Neural cell (in vitro differentiated cells): ENCODE measurements at regions not wholly inside any gene's neighbourhood (a gene's known extent, or its start where the extent isn't known, plus 50 kb on each side); places are given as distances from the start of the nearest gene placed in this dataset.
"Not testable (repeated sequence)": the region's sequence is repeated elsewhere in the genome, so short reads cannot be mapped to it uniquely, and the experiment has no call there.

Source experiments
- H2AFZ ChIP-seq: fragments of 200-600, 300-800 bp; sonication (generic), shearing (Covaris generic); 2 replicates; pipeline ENCODE4 v1.6.0; 2014; ENCODE audit warnings: low read depth, mild to moderate bottlenecking, antibody characterized with exemption, low read length, moderate library complexity
- H3F3A ChIP-seq: fragments of 200-600 bp; shearing (Covaris generic); 2 replicates; pipeline ENCODE4 v1.6.1; 2016; ENCODE audit warnings: mild to moderate bottlenecking, moderate library complexity, mixed read lengths, antibody characterized with exemption, low read length; ENCODE audit not compliant: insufficient read depth, poor library complexity, severe bottlenecking
- H3K27ac ChIP-seq: fragments of 200-600, 300-800 bp; sonication (generic), shearing (Covaris generic); 2 replicates; pipeline ENCODE4 v1.5.1; 2014; ENCODE audit warnings: mild to moderate bottlenecking, low read length, moderate library complexity
- H3K27me3 ChIP-seq: fragments of 300-800, 200-600 bp; sonication (generic), shearing (Covaris generic); 2 replicates; pipeline ENCODE4 v1.6.0; 2014; ENCODE audit warnings: mild to moderate bottlenecking, low read depth, low read length, moderate library complexity; ENCODE audit not compliant: insufficient read depth
- H3K36me3 ChIP-seq: fragments of 300-800, 200-600 bp; sonication (generic), shearing (Covaris generic); 2 replicates; pipeline ENCODE4 v1.5.1; 2014; ENCODE audit warnings: mild to moderate bottlenecking, antibody characterized with exemption, low read length, moderate library complexity; ENCODE audit not compliant: insufficient read depth
- H3K4me2 ChIP-seq: fragments of 300-800, 200-600 bp; sonication (generic), shearing (Covaris generic); 2 replicates; pipeline ENCODE4 v1.6.0; 2014; ENCODE audit warnings: mild to moderate bottlenecking, low read length
- H3K4me3 ChIP-seq: fragments of 300-800, 200-600 bp; sonication (generic), shearing (Covaris generic); 2 replicates; pipeline ENCODE4 v1.5.1; 2014; ENCODE audit warnings: mild to moderate bottlenecking, low read length, moderate library complexity
- H3K79me2 ChIP-seq: fragments of 200-600 bp; shearing (Covaris generic); replicated peaks from 2 replicates; pipeline ENCODE4 v1.6.0; 2014; ENCODE audit warnings: mild to moderate bottlenecking, low read length, moderate library complexity; ENCODE audit not compliant: insufficient read depth
- H3K9ac ChIP-seq: fragments of 300-800, 200-600 bp; sonication (generic), shearing (Covaris generic); 2 replicates; pipeline ENCODE4 v1.6.1; 2016; ENCODE audit warnings: mild to moderate bottlenecking, low read length, mixed read lengths
- H3K9me2 ChIP-seq: fragments of 200-600 bp; shearing (Covaris generic); 2 replicates; pipeline ENCODE4 v1.6.1; 2016; ENCODE audit warnings: mild to moderate bottlenecking, low read length, mixed read lengths; ENCODE audit not compliant: insufficient read depth
- H3K9me3 ChIP-seq: fragments of 200-600, 300-800 bp; sonication (generic), shearing (Covaris generic); 2 replicates; pipeline ENCODE4 v1.6.1; 2016; ENCODE audit warnings: mild to moderate bottlenecking, mixed run types, low read length, moderate library complexity, mixed read lengths
- H4K20me1 ChIP-seq: fragments of 200-600 bp; shearing (Covaris generic); 2 replicates; pipeline ENCODE4 v1.6.1; 2016; ENCODE audit warnings: mild to moderate bottlenecking, mixed run types; ENCODE audit not compliant: insufficient read depth
- EP300 ChIP-seq: fragments of 450-650 bp; conservative IDR thresholded peaks from 2 replicates; pipeline ENCODE4 v1.6.1; 2014; ENCODE audit warnings: antibody characterized with exemption, mild to moderate bottlenecking, moderate library complexity; ENCODE audit not compliant: poor library complexity, severe bottlenecking
- EZH2 ChIP-seq: fragments of 200-600, 300-800 bp; shearing (Covaris generic), sonication (generic); IDR thresholded peaks from 2 replicates; pipeline ENCODE4 v1.6.1; 2014; ENCODE audit warnings: antibody characterized with exemption, low read length, borderline replicate concordance, mild to moderate bottlenecking; ENCODE audit not compliant: insufficient read depth, poor library complexity, severe bottlenecking
- MXI1 ChIP-seq: fragments of 450-650 bp; conservative IDR thresholded peaks from 2 replicates; pipeline ENCODE4 v1.6.1; 2014; ENCODE audit warnings: antibody characterized with exemption, mild to moderate bottlenecking; ENCODE audit not compliant: poor library complexity, severe bottlenecking
- POLR2AphosphoS5 ChIP-seq: IDR thresholded peaks from 2 replicates; pipeline ENCODE4 v1.6.1; 2012
- RAD21 ChIP-seq: fragments of 450-650 bp; conservative IDR thresholded peaks from 2 replicates; pipeline ENCODE4 v1.6.1; 2014; ENCODE audit warnings: antibody characterized with exemption, mild to moderate bottlenecking, moderate library complexity
- SMC3 ChIP-seq: fragments of 450-650 bp; conservative IDR thresholded peaks from 2 replicates; pipeline ENCODE4 v1.6.1; 2014; ENCODE audit warnings: antibody characterized with exemption, mild to moderate bottlenecking, moderate library complexity; ENCODE audit not compliant: poor library complexity
- TAF1 ChIP-seq: IDR thresholded peaks from 2 replicates; pipeline ENCODE4 v1.6.1; 2012; ENCODE audit warnings: low read depth
- TF ChIP-seq, protein P1 (sequence below): fragments of 450-650 bp; IDR thresholded peaks from 2 replicates; pipeline ENCODE4 v1.5.1; 2014; ENCODE audit warnings: antibody characterized with exemption, mild to moderate bottlenecking, moderate library complexity; ENCODE audit not compliant: poor library complexity, severe bottlenecking
- TF ChIP-seq, protein P2 (sequence below): IDR thresholded peaks from 2 replicates; pipeline ENCODE4 v1.6.1; 2012; ENCODE audit warnings: borderline replicate concordance

DNA sequence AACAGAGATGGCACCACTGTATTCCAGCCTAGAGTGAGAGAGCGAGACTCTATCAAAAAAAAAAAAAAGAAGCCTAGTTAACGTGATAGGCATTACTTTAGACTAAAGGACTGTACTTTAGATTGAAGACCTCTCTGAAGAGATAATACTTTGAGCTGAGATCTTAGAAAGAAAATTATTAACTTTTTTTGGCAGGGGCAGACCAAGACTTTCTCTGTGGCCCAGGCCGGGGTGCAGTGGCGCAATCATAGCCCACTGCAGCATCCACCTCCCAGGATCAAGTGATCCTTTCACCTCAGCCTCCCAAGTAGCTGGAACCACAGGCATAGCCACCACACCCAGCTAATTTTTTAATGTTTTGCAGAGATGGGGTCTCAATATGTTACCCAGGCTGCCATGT lies 75.7 kb upstream of the TNRC6A start:
- Histone ChIP-seq H3F3A (no peaks in the 10 kb centered on the region), H2AFZ (no peak overlapping the region), H3K9me2 (no peaks in the 10 kb centered on the region), H3K4me2 (no peak overlapping the region), H3K9ac (no peak overlapping the region), H3K79me2 (no peaks in the 10 kb centered on the region), H3K4me3 (no peak overlapping the region), H3K9me3 (no peaks in the 10 kb centered on the region), H3K27ac (no peak overlapping the region), H3K36me3 (no peaks in the 10 kb centered on the region), H4K20me1 (no peaks in the 10 kb centered on the region), H3K27me3 (no peaks in the 10 kb centered on the region)
- TF ChIP-seq TAF1: no peak
- TF ChIP-seq SMC3: no peak
- no peak for TF ChIP-seq RAD21
- TF ChIP-seq EZH2: no peak
- TF ChIP-seq, protein P1, sequence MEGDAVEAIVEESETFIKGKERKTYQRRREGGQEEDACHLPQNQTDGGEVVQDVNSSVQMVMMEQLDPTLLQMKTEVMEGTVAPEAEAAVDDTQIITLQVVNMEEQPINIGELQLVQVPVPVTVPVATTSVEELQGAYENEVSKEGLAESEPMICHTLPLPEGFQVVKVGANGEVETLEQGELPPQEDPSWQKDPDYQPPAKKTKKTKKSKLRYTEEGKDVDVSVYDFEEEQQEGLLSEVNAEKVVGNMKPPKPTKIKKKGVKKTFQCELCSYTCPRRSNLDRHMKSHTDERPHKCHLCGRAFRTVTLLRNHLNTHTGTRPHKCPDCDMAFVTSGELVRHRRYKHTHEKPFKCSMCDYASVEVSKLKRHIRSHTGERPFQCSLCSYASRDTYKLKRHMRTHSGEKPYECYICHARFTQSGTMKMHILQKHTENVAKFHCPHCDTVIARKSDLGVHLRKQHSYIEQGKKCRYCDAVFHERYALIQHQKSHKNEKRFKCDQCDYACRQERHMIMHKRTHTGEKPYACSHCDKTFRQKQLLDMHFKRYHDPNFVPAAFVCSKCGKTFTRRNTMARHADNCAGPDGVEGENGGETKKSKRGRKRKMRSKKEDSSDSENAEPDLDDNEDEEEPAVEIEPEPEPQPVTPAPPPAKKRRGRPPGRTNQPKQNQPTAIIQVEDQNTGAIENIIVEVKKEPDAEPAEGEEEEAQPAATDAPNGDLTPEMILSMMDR: no peak
- TF ChIP-seq POLR2AphosphoS5: no peak
- TF ChIP-seq EP300: no peak
- TF ChIP-seq MXI1: no peak
- TF ChIP-seq, protein P2, sequence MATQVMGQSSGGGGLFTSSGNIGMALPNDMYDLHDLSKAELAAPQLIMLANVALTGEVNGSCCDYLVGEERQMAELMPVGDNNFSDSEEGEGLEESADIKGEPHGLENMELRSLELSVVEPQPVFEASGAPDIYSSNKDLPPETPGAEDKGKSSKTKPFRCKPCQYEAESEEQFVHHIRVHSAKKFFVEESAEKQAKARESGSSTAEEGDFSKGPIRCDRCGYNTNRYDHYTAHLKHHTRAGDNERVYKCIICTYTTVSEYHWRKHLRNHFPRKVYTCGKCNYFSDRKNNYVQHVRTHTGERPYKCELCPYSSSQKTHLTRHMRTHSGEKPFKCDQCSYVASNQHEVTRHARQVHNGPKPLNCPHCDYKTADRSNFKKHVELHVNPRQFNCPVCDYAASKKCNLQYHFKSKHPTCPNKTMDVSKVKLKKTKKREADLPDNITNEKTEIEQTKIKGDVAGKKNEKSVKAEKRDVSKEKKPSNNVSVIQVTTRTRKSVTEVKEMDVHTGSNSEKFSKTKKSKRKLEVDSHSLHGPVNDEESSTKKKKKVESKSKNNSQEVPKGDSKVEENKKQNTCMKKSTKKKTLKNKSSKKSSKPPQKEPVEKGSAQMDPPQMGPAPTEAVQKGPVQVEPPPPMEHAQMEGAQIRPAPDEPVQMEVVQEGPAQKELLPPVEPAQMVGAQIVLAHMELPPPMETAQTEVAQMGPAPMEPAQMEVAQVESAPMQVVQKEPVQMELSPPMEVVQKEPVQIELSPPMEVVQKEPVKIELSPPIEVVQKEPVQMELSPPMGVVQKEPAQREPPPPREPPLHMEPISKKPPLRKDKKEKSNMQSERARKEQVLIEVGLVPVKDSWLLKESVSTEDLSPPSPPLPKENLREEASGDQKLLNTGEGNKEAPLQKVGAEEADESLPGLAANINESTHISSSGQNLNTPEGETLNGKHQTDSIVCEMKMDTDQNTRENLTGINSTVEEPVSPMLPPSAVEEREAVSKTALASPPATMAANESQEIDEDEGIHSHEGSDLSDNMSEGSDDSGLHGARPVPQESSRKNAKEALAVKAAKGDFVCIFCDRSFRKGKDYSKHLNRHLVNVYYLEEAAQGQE: no peak

DNA sequence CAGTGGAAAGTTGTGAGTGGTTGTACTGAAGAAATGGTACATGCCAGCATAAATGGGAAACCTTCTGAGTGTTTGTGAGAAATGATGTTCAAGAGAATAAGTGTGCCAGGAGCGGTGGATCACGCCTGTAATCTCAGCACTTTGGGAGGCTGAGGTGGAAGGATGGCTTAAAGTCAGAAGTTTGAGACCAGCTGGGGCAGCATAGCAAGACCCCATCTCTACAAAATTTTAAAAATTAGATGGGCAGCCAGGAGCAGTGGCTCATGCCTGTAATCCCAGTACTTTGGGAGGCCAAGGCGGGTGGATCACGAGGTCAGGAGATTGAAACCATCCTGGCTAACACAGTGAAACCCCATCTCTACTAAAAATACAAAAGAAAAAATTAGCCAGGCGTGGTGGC lies 63.5 kb upstream of the TNRC6A start:
- H3K4me3 ChIP-seq, H3K27ac ChIP-seq, H3K79me2 ChIP-seq, H2AFZ ChIP-seq, H3K4me2 ChIP-seq, H3K9me3 ChIP-seq, H3K27me3 ChIP-seq, H3F3A ChIP-seq, H4K20me1 ChIP-seq, H3K9ac ChIP-seq, H3K9me2 ChIP-seq, H3K36me3 ChIP-seq: not testable (repeated sequence)

DNA sequence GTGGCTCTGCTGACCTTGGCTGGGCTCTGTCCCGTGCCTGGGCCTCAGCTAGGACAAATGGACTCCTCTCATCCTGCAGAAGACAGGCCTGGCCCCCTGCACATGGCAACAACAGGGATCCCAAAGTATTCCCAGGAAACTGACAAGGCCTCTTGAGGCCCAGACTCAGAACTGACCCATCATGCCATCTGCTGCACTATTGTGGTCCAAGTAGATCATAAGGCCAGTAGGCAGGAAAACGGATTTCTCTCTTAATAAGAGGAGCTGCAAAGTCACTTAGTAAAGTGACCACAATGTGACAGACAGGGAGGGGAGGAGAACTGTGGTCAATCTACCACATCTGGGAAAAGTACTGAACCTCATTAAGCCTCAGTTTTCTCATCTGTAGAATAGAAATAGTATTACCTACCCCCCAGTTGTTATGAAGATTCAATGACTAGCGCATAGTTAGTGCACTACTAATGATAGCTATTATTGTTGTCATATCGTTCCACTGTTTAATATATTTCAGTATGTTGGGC lies 62.1 kb upstream of the TNRC6A start:
- Histone ChIP-seq H2AFZ (no peak overlapping the region), H3K79me2 (no peaks in the 10 kb centered on the region), H3F3A (peaks cover 3% of the 10 kb centered on the region), H3K27ac (no peak overlapping the region), H3K36me3 (no peaks in the 10 kb centered on the region), H3K27me3 (no peaks in the 10 kb centered on the region), H3K9me2 (no peaks in the 10 kb centered on the region), H3K9me3 (no peaks in the 10 kb centered on the region), H3K4me2 (no peak overlapping the region), H4K20me1 (no peaks in the 10 kb centered on the region), H3K4me3 (no peak overlapping the region), H3K9ac (no peak overlapping the region)
- no peak for TF ChIP-seq EZH2
- TF ChIP-seq POLR2AphosphoS5: no peak
- TF ChIP-seq TAF1: no peak
- TF ChIP-seq RAD21: no peak
- no peak for TF ChIP-seq SMC3
- TF ChIP-seq, protein P1: no peak
